GM10266 (cell line): ENCODE measurements at regions not wholly inside any gene's neighbourhood (a gene's known extent, or its start where the extent isn't known, plus 50 kb on each side); places are given as distances from the start of the nearest gene placed in this dataset.

Source experiments
- DNase-seq: peaks from one replicate; pipeline ENCODE4 v3.0.0; 2012; ENCODE audit errors: extremely low spot score
- TF ChIP-seq, protein P1 (sequence below): IDR thresholded peaks from 2 replicates; pipeline ENCODE4 v1.5.1; 2012; ENCODE audit warnings: mild to moderate bottlenecking, low read depth; ENCODE audit not compliant: control insufficient read depth, insufficient read depth; ENCODE audit errors: missing control alignments

DNA sequence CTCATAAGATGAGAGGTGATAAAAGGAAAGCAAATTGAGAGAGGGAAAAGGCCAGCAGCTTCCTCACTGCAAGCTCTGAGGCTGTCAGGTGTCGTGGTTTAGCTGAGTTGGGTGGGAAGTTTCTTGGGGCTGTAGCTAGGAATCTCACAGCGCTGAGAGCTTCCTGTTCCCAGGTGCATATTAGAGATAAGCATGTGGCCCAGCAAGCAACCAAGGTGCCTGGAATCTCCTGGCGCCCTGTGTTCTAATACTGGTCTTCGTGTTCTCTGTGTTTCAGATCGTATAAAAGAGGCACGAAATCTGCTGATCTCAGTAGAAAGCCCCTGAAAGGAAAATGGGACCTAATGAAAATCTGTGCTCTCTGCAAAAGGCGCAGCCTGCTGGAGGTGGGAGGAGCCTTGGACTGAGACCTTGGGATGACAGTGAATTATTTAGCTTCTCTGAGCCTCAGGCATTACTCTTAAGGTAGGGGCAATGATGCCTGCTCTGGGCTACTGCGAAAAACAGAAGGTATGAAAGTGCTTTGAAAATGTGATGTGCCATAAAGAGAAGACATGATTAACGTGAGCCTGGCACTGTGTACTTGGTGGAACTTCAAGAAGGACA lies 499.9 kb downstream of the TBL1XR1 start:
- no peak for DNase-seq
- TF ChIP-seq, protein P1, sequence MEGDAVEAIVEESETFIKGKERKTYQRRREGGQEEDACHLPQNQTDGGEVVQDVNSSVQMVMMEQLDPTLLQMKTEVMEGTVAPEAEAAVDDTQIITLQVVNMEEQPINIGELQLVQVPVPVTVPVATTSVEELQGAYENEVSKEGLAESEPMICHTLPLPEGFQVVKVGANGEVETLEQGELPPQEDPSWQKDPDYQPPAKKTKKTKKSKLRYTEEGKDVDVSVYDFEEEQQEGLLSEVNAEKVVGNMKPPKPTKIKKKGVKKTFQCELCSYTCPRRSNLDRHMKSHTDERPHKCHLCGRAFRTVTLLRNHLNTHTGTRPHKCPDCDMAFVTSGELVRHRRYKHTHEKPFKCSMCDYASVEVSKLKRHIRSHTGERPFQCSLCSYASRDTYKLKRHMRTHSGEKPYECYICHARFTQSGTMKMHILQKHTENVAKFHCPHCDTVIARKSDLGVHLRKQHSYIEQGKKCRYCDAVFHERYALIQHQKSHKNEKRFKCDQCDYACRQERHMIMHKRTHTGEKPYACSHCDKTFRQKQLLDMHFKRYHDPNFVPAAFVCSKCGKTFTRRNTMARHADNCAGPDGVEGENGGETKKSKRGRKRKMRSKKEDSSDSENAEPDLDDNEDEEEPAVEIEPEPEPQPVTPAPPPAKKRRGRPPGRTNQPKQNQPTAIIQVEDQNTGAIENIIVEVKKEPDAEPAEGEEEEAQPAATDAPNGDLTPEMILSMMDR = no peak

DNA sequence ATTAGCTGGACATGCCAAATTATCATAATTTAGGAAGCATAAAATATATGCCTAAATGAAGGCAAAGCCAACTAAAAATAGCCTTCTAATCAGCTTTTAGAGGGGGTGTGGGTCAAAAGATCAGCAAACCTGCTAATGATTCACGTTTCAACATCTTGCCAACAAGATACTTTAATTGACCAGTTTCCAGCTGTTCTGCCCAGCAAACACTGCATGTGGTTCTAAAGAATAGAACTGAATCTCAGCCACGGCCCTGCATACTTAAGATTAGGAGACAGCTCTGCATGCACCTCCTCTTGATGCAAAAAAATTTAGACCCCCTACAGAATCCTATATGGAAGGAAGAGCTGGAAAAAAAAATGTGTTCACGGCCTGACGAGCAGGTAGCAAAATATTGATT lies 500.5 kb downstream of the TBL1XR1 start:
- TF ChIP-seq, protein P1 = no peak
- no peak for DNase-seq

DNA sequence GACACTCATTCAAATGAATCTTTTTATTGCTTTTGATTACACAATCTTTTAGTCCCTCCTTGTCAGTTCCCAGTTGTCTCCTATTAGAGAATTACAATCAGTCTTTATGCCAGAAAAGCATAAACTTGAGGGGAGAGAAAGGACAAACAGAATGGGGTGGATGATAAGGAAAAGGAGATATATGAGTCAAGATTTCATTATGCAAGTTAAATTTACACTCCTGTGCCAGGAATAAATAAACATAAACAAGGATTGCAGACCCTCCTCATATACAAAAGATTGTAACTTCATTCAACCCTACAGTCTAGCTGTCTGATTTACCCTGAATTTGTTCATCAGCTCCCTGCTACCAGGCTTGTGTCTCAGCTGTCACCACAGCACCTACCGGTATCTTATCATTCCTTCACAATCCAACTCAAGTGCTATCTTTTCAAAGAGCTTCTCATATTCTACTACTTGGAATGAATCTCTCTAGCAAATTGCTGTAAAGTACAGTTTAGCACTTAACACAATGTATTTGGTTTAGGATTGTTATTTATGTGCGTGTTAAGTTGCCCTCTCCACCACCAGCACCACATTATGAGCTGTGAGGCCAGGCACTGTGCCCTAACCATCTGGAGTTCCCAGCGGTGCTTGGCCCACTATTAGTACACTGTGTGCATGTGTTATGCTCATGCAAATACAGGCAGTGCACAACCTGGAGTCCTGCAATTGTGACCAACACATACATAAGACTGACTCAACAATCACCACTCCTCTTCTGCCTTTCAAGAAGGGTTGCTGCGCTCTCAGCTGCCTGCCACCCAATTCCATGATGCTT lies 504.1 kb downstream of the TBL1XR1 start:
- no peak for DNase-seq
- TF ChIP-seq, protein P1 = no peak

DNA sequence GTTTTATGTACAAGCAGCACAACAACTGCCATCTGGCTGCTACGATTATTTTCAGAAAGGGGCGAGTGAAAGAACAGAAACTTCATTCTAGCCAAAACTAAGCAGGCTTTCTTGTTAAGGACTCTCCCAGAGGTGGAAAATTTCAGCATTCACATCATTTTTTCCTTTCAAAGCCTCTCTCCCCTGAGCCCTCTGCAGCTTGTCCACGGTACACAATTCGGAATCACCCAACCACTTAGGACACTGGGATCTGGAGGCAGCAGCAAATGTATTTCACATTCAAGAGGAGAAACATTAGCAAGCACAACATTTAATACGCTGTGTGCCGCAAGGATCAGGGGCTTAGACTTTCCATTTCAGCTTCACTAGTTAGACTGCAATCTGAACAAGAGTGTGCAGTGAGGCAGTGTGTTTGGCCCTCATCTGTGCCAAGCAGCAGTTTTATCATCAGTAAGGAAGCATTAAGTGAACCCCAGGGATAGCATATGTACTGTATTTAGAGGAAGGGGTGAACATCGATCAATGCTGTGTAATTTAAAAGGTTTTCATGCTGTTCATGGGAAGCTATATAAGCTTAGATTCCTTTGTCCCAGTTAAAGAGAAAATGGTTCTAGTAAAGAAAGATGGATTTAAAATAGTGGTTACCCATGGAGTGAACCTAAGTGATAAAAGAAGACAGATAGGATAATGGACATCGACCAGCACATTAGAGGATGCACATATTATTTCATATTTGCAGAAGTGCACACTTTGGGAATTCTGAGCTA lies 504.9 kb downstream of the TBL1XR1 start:
- no peak for DNase-seq
- TF ChIP-seq, protein P1 = no peak

DNA sequence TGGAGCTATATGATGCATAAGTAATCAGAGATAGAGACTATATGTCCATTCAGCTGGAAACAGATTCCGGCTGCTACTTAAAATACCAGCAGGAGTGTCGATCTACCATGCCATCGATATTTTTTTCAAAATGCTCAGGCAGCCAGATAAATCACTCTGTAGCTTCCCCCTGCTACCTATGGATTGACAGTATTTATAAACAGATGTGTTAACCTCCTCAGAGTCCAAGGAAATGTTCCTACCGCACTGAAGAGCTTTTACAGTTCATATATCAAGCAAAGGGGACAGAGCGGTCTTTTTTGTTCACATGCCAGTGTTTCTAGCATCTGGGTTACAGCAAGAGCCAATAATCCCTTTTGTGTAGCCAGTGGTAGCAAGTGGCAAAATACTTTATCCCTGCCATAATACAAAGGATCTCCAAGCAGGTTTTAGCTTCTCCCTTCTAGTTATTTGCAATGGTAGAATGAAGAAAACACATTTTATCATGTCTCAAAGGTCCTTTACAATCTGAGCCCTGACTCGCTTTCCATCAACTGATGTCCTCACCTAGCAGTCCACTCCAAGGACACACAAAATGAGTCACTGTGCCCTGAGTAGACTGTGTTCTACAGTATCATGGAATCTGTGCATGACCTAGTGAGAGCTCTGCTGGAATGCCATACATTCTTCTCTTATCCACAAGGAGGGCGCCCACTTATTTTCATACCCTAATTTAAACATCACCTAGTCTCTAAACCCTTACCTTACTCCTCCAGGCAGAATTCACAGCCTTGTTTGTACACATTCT lies 507.0 kb downstream of the TBL1XR1 start:
- DNase-seq = no peak
- TF ChIP-seq, protein P1 = no peak

DNA sequence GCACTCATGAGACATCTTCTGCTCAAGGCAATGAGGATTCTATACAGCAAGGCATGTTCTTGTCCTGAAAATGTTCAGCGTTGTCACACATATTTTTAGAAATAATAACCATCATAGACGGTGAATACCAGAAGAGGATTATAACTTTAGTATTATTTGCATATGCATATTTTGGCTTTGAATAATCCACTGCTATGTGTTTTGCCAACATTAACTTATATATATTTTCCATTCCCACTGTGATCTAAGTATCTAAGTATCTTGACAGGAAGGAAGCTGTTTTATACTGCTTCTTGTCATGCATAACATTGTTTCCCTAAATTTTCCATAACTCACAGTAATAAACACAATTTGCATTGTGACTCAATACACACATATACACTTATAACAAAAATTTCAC lies 509.5 kb downstream of the TBL1XR1 start:
- DNase-seq = no peak
- TF ChIP-seq, protein P1 = no peak
